HG02840 (cell line): ENCODE measurements at regions not wholly inside any gene's neighbourhood (a gene's known extent, or its start where the extent isn't known, plus 50 kb on each side); places are given as distances from the start of the nearest gene placed in this dataset.

Source experiments
- ATAC-seq: cut with Tn5 transposase; IDR thresholded peaks from one replicate; pipeline ENCODE4 v1.9.1; 2021; ENCODE audit warnings: mild to moderate bottlenecking, moderate library complexity, moderate number of reproducible peaks; ENCODE audit not compliant: unreplicated experiment, low FRiP score

GRCh38 chr3:106247902-106248684 lies 379.3 kb upstream of the CBLB start:
- no peak for ATAC-seq

- no peak for ATAC-seq
Measured at GRCh38 chr3:106249159-106249558, 380.3 kb upstream of the CBLB start.

GRCh38 chr3:106249981-106250380 lies 381.2 kb upstream of the CBLB start:
- no peak for ATAC-seq

- ATAC-seq = no peak
Measured at GRCh38 chr3:106251160-106251892, 382.5 kb upstream of the CBLB start.

GRCh38 chr3:106255870-106256248 lies 387.0 kb upstream of the CBLB start:
- peak; percentile 95 for ATAC-seq

- peak; percentile 33 for ATAC-seq
Measured at GRCh38 chr3:106256249-106256957, 387.6 kb upstream of the CBLB start.

GRCh38 chr3:106257172-106257571 lies 388.4 kb upstream of the CBLB start:
- no peak for ATAC-seq

GRCh38 chr3:106261396-106261795 lies 392.6 kb upstream of the CBLB start:
- no peak for ATAC-seq

GRCh38 chr3:106261915-106262683 lies 393.3 kb upstream of the CBLB start:
- ATAC-seq = no peak

- no peak for ATAC-seq
Measured at GRCh38 chr3:106263011-106263410, 394.2 kb upstream of the CBLB start.

- no peak for ATAC-seq
Measured at GRCh38 chr3:106263546-106263945, 394.7 kb upstream of the CBLB start.

- no peak for ATAC-seq
Measured at GRCh38 chr3:106265704-106266103, 396.9 kb upstream of the CBLB start.

GRCh38 chr3:106268696-106269095 lies 399.9 kb upstream of the CBLB start:
- no peak for ATAC-seq

GRCh38 chr3:106272302-106272701 lies 403.5 kb upstream of the CBLB start:
- no peak for ATAC-seq

- ATAC-seq = no peak
Measured at GRCh38 chr3:106275592-106275991, 406.8 kb upstream of the CBLB start.

- ATAC-seq = no peak
Measured at GRCh38 chr3:106276151-106276550, 407.3 kb upstream of the CBLB start.

GRCh38 chr3:106276755-106277612 lies 408.2 kb upstream of the CBLB start:
- ATAC-seq = no peak

- no peak for ATAC-seq
Measured at GRCh38 chr3:106277731-106278130, 408.9 kb upstream of the CBLB start.

GRCh38 chr3:106281221-106281620 lies 412.4 kb upstream of the CBLB start:
- ATAC-seq = no peak

GRCh38 chr3:106282943-106283342 lies 414.1 kb upstream of the CBLB start:
- no peak for ATAC-seq
